ENCODE measurements at regions not wholly inside any gene's neighbourhood (a gene's known extent, or its start where the extent isn't known, plus 50 kb on each side); places are given as distances from the start of the nearest gene placed in this dataset.
A peak's percentile ranks its signal among the peaks of the same experiment; 100 is the strongest.

- DNase-seq: no peak
Measured at GRCh38 chr19:30784850-30785457, 412.8 kb downstream of the ZNF536 start.

- DNase-seq: no peak
Measured at GRCh38 chr19:30783936-30784335, 411.8 kb downstream of the ZNF536 start.

DNA sequence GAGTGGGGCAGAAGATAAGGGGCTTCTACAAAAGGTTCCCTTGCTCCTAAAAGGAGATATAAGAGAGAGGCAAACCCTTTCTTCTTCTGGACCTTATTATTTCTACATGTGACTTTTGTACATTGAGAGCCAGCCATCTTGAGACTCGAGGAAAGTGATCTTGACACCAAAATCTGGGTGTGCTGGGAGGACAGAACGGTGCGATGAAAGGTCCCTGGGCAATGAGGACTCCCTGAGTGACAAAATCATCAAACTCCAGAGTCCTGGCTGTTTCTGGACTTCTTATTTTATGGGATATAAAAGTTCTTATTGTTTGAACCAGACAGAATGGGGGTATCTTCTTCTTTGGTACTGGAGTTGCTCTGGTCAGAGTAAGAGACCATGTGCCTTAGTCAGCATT is 411.0 kb downstream of the ZNF536 start:
- no peak for DNase-seq

DNA sequence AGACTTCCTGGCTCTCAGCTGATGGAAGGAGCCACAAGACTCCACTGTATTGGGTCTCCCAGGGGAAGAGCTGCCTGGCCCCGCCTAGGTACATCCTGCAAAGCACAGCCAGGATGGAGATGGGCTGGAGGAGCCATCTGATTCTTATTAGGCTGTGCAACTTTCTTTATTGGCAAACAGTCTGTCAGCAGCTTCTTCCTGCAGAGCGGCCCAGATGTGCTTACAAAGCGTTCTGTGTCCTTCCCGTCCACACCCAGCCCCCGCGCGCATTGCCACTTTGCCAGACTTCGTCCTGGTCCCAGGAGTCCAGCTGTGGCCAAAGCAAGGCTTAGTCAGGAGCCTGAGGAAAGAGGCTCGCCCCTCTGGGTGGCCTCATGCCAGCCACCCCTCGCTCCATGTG is 409.3 kb downstream of the ZNF536 start:
- no peak for DNase-seq

GRCh38 chr19:30781047-30781446 is 408.9 kb downstream of the ZNF536 start:
- no peak for DNase-seq

DNA sequence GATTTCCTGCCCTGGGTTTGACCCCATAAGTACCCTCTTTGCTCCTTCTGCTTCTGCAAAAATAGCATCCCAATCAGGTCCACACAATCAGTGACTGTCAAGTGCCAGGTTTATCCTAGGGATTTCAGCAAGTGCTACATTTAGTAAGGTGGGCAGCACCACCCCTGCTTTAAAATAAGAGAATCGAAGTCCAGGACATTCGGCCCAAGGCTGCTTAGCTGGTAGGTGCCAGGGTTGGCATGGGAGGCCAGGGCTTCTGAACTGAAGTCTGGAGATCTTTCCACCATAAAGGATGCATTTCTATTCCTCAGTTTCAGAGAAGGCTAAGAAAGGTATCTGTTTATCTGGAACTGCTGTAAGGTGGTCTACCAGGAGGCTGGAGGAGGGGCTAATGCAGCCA is 408.3 kb downstream of the ZNF536 start:
- no peak for DNase-seq

DNA sequence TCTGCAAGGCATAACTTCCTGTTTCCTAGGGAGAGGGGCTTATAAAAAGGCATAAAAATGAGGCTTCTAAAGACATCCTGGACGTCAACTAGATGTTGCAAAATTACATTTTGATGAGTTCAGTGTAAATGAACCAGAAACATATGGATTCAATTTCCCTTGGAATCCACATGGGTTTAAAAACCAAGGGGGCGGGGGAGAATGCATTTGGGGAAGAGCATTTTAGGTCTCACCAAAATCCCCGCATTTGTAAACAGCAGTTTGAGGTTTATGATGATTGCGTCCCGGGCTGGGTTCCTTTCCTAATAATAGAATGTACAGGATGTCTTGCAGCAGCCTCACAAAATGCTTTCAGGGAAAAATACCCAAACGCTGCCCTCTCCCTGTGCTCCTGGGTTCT is 407.8 kb downstream of the ZNF536 start:
- DNase-seq: peak; percentile 55

DNA sequence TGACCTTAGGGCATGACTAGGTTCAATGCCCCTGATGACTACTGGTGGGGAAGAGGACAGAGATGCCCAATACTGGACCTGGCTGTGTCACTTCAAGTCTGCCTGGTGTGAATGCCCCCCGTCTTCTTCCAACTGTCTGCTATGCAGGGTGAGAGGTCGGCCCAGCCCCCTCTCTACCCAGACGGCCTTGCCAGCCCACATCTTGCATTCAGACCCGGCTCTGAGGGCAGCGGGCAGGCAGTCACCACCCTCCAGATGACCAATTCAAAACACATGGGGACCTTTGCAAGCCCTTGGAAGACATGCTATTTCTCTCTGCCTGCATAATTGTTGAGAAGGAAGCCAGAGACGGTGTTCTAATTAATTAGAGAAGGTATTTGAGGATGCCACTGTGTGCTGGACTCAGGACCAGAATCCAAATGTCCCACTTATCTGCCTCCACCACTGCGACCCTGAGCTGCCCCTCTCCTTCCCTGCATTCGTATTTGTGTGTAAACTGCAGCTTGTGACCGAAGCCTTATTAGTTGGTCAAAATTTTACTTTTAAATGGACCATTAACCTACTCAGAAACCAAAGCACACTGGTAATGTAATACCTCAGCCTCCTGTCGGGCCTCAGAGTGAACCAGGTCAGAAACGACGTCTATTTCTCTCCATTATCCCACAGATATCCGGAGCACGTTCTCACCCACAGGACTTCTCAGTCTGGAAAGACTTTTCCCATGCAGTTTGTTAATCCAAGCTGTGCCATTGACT is 407.0 kb downstream of the ZNF536 start:
- DNase-seq: no peak

DNA sequence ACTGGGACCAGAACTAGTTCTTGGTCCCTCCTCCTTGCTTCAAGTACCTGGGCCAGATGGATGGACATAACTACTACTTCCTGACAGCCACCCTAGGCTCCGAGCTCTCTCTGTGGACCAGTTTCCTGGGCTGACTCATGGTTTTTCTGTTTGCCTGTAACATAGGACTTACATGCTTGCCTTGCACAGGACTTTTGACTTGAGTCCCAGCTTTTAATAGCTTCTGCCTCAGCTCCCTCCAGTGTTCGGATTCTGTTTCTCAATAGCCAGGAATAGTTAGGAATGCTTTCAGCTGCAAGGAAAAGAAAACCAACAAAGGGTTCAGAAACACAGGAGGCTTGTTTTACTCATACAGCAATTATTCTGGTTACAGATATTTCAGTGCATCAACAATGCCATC is 405.9 kb downstream of the ZNF536 start:
- DNase-seq: no peak

GRCh38 chr19:30775956-30776355 is 403.8 kb downstream of the ZNF536 start:
- DNase-seq: no peak

DNA sequence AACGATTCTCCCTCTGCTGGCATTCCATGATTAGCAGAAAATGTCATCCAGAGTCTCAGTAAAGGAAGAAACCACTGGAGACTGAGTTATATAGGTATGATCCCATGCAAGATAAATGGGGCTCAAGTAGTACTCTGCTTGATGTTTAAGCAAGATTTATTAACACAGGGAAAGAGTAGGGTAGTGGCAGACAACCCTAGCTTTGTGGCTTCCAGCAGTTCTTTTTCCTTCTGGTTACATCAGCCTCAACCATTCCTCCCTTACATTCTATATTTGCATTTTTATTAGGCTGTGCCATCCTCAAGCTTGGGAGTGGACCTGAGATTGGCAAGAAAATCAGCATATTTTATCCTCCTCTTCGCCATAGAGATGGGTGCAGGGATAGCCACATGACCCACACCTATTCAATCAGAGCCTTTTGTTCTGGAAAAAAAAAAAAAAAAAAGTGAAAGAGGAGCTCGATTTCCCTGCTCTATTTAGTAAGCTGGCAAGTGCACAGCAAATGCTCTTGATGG is 402.1 kb downstream of the ZNF536 start:
- no peak for DNase-seq

DNA sequence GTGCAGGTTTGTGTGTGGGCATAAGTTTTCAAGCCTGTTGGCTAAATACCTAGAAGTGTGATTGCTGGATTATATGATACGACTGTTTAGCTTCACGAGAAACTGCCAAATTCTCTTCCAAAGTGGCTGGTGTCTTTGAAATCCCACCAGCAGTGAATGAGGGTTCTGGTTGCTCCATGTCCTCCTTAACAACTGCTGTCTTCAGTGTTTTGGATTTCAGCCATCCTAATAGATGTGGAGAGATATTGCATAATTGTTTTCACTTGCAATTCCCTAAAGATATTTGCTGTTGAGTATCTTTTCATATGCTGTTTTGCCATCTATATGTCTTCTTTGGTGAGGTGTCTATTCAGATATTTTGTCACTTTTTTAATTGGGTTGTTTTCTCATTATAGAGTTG is 390.5 kb downstream of the ZNF536 start:
- DNase-seq: no peak

DNA sequence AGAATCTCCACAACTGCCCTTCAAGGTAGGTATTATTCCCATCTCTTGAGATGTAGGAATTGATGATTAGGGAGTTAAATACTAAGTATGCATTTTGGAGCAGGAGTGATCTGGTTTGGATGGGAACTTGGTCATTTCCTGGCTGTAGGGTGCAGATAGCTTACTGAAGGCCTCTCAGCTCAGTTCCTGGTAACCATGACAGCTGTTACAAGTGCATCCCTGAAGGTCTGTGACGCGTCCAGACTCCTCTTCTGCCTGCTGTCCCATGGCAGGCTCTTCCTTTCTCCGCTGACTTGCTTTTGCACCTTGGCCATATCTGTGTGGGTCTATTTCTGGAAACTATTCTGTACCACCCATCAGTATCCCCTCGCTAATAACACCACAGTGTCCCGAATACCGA is 387.8 kb downstream of the ZNF536 start:
- DNase-seq: no peak

- no peak for DNase-seq
Measured at GRCh38 chr19:30757837-30758617, 385.8 kb downstream of the ZNF536 start.

DNA sequence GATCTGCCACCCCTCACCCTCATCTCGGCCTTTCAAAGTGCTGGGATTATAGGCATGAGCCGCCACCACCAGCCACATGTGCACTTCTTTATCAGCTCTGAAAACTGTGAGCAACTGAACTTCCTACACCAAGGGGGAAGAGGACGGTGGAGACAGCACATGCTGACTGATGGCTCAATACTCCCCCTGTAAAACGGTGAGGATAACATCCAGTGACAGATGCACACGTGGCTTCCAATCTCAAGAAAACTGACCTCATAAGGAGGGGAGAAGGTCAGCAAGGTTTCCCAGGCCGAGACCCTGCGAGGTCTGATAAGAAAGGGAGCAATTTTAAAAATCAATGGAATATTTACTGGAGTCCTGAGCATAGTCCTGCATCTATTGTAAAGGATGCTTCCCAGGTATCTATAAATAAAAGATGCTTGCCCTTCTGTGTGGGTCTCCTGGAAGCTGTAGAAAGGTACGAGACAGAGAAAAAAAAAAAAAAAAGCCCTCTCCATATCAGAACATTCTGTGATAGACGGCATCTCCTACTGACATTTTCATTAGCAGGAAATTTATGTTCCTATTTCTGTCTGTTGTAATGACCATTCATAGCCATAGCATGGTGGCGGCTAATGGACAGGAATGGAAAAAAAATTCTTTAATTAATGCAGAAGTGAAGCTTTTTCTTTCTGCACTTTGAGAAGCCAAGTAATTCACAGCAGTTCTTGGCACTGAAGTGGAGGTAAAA is 385.1 kb downstream of the ZNF536 start:
- DNase-seq: no peak

DNA sequence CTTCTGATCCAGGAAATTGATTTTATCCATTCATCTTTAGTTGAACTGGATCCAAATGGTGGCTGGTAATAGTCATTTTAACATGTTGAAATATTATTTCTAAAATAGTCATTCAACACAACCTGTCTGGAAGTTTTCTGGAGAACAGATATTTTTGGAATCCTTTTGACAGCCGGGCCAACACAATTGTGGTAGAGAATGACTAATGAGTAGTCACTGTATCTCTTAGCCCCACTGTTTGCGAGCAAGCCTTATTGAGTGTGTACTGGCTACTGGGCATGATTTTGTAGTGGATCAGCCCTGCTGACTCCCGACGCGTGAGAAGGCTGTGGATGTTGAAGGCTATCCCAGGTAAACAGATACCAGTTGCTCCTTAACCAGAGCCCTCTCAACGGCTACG is 383.4 kb downstream of the ZNF536 start:
- DNase-seq: no peak

- DNase-seq: no peak
Measured at GRCh38 chr19:30754162-30754561, 382.0 kb downstream of the ZNF536 start.

GRCh38 chr19:30752876-30753275 is 380.7 kb downstream of the ZNF536 start:
- DNase-seq: no peak

GRCh38 chr19:30752201-30752600 is 380.0 kb downstream of the ZNF536 start:
- no peak for DNase-seq

DNA sequence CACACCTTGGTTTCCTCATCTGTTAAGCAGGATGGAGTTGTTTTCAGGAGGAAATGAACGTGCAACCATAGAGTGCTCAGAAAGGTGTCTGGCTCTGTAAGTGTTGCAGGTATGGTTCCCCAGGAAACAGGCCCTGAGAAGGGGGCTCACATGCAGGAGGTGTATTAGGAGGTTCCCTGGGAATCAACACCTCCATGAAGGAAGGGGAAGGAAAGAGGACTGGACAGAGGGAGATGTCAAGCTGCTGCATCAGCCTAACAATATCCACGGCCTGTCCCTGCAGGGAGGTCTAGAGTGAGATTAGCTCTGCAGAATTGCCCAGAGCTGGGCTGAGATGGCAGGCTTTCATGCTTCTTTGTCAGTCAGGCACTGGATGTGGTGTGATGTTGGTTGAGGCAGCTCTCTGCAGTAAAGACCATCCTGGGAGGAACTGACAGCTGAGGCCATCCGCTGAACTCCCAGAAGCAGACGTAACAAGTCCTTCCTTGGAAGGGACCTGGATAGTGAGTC is 373.3 kb downstream of the ZNF536 start:
- no peak for DNase-seq

GRCh38 chr19:30744741-30745475 is 372.7 kb downstream of the ZNF536 start:
- DNase-seq: no peak
